Fibroblast of lung (primary cell): ENCODE measurements at regions not wholly inside any gene's neighbourhood (a gene's known extent, or its start where the extent isn't known, plus 50 kb on each side); places are given as distances from the start of the nearest gene placed in this dataset.

Source experiments
- EZH2 ChIP-seq: IDR thresholded peaks from 2 replicates; pipeline ENCODE4 v1.5.1; 2012; ENCODE audit warnings: low read length, control low read depth, mild to moderate bottlenecking; ENCODE audit errors: missing control alignments
- TF ChIP-seq, protein P1 (sequence below), 2 donors: IDR thresholded peaks in 1 of 2; conservative IDR thresholded peaks in 1 of 2; 1 replicate in 1 of 2; 2 replicates in 1 of 2; pipeline ENCODE4 v1.5.1; 2011 to 2012; ENCODE audit warnings: low read length in 2 of 2, control low read depth in 1 of 2, inconsistent platforms in 1 of 2, low read depth in 1 of 2, mild to moderate bottlenecking in 1 of 2

DNA sequence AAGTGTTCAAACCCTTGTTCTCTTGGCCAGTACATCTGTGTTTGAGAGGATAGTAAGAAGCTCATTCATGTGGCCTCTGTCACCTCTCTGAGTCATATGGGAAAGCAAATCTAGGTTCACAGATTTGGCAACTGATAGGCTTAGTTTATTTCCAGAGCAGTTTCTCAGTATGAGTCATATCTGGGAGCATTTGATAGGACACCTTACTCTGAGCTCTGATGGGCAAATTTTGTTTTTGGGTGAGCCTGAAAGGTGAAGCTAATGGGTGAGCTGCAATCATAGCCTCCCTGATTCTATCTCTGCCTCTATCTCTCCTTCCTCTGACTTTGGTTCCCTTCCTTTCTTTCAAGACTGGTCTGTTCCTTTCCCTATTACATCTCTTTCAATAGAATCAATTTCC, 134.4 kb downstream of the S1PR1 start:
- TF ChIP-seq, protein P1, sequence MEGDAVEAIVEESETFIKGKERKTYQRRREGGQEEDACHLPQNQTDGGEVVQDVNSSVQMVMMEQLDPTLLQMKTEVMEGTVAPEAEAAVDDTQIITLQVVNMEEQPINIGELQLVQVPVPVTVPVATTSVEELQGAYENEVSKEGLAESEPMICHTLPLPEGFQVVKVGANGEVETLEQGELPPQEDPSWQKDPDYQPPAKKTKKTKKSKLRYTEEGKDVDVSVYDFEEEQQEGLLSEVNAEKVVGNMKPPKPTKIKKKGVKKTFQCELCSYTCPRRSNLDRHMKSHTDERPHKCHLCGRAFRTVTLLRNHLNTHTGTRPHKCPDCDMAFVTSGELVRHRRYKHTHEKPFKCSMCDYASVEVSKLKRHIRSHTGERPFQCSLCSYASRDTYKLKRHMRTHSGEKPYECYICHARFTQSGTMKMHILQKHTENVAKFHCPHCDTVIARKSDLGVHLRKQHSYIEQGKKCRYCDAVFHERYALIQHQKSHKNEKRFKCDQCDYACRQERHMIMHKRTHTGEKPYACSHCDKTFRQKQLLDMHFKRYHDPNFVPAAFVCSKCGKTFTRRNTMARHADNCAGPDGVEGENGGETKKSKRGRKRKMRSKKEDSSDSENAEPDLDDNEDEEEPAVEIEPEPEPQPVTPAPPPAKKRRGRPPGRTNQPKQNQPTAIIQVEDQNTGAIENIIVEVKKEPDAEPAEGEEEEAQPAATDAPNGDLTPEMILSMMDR (conservative IDR thresholded peaks at IDR 0.05 in 1 of 2, IDR thresholded peaks at IDR 0.05 in 1 of 2; ENCODE audit: low read depth in 1 of 2, low read length in 2 of 2), result no peak
- no peak for TF ChIP-seq EZH2
